Loucy (cell line): ENCODE measurements at regions not wholly inside any gene's neighbourhood (a gene's known extent, or its start where the extent isn't known, plus 50 kb on each side); places are given as distances from the start of the nearest gene placed in this dataset.

Experiments used
- H2AFZ ChIP-seq: fragments of 200-600 bp; sonication (generic); 2 replicates; pipeline ENCODE4 v1.6.0; 2016; ENCODE audit warnings: antibody characterized with exemption, mild to moderate bottlenecking, low read length, moderate library complexity
- H3F3A ChIP-seq: fragments of 200-600 bp; 2 replicates; pipeline ENCODE4 v1.6.0; 2016; ENCODE audit warnings: antibody characterized with exemption, low read depth, mild to moderate bottlenecking
- H3K27me3 ChIP-seq: fragments of 200-600 bp; sonication (generic); 2 replicates; pipeline ENCODE4 v1.6.1; 2014; ENCODE audit warnings: low read length, mild to moderate bottlenecking; ENCODE audit not compliant: insufficient read depth, poor library complexity, severe bottlenecking
- H3K36me3 ChIP-seq: fragments of 200-600 bp; sonication (generic); 2 replicates; pipeline ENCODE4 v1.6.1; 2016; ENCODE audit warnings: low read length; ENCODE audit not compliant: insufficient read depth
- H3K4me1 ChIP-seq: fragments of 200-600 bp; sonication (generic); 2 replicates; pipeline ENCODE4 v1.5.1; 2014; ENCODE audit warnings: low read length, mild to moderate bottlenecking; ENCODE audit not compliant: insufficient read depth, poor library complexity, severe bottlenecking
- H3K4me2 ChIP-seq: fragments of 200-600 bp; sonication (generic); 2 replicates; pipeline ENCODE4 v1.6.0; 2014; ENCODE audit warnings: antibody characterized with exemption, low read length, low read depth, mild to moderate bottlenecking; ENCODE audit not compliant: poor library complexity, severe bottlenecking
- H3K4me3 ChIP-seq: fragments of 200-600 bp; sonication (generic); 2 replicates; pipeline ENCODE4 v1.5.1; 2014; ENCODE audit warnings: low read length, mild to moderate bottlenecking, mixed read lengths; ENCODE audit not compliant: poor library complexity, severe bottlenecking
- H3K79me2 ChIP-seq: fragments of 200-600 bp; sonication (generic); 2 replicates; pipeline ENCODE4 v1.6.1; 2014; ENCODE audit warnings: low read length; ENCODE audit not compliant: insufficient read depth
- H3K9ac ChIP-seq: fragments of 200-600 bp; sonication (generic); 2 replicates; pipeline ENCODE4 v1.6.0; 2014; ENCODE audit warnings: mild to moderate bottlenecking, low read depth, low read length, moderate library complexity; ENCODE audit not compliant: poor library complexity, severe bottlenecking
- H3K9me2 ChIP-seq: fragments of 200-600 bp; sonication (generic); replicated peaks from 2 replicates; pipeline ENCODE4 v1.6.1; 2016; ENCODE audit warnings: low read depth, low read length, mixed read lengths
- H3K9me3 ChIP-seq: fragments of 200-600 bp; sonication (generic); 2 replicates; pipeline ENCODE4 v1.6.1; 2014; ENCODE audit warnings: mild to moderate bottlenecking, antibody characterized with exemption, low read length, low read depth; ENCODE audit not compliant: insufficient read depth
- H4K20me1 ChIP-seq: fragments of 200-600 bp; sonication (generic); 2 replicates; pipeline ENCODE4 v1.6.0; 2014; ENCODE audit warnings: antibody characterized with exemption, low read length, mild to moderate bottlenecking; ENCODE audit not compliant: insufficient read depth, poor library complexity, severe bottlenecking
- CTCF ChIP-seq: fragments of 200-600 bp; sonication (generic); conservative IDR thresholded peaks from 2 replicates; pipeline ENCODE4 v1.5.1; 2014; ENCODE audit warnings: mild to moderate bottlenecking, antibody characterized with exemption, low read length
- EZH2phosphoT487 ChIP-seq: fragments of 200-600 bp; IDR thresholded peaks from 2 replicates; pipeline ENCODE4 v1.6.1; 2018; ENCODE audit warnings: antibody characterized with exemption, mild to moderate bottlenecking, moderate library complexity, borderline replicate concordance

DNA sequence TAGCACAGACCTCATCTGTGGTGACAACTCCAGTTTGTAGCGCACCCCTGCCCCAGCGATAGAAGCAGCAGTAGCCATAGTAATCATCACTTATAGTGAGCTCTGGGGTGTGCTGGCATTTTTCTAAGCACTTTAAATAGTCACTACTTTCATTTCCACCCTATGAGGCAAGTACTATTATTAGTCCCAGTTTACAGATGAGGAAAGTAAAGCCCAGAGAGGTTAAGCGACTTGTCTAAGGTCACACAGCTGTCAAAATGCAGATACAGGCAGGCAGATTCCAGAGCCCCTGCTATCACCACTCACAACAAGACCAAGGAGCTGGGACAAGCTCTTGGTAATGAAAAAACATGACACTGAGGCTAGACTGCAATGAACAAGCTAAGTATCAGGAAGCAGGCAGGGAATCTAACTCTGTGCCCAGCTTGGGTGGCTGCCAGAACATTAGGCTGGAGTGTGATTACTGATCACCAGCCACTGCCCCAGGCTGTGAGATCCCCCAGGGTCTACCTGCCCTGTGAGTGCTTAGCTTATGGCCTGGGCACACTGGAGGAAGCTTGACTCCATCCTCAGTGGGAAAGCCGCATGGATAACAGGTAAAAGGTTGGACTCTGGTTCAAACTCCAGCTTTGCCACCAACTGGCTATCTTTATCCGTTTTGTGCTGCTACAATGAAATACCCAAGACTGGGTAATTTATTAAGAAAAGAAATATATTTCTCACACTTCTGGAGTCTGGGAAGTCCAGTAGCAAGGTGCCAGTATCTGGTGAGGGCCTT, 561.1 kb downstream of the MN1 start:
- Histone ChIP-seq H2AFZ (no peak overlapping the region), H3K9me2 (no peaks in the 10 kb centered on the region), H3K9me3 (no peaks in the 10 kb centered on the region), H3K9ac (no peak overlapping the region), H3F3A (no peaks in the 10 kb centered on the region), H3K27me3 (no peaks in the 10 kb centered on the region), H3K36me3 (no peaks in the 10 kb centered on the region), H3K4me3 (no peak overlapping the region), H3K79me2 (no peaks in the 10 kb centered on the region), H3K4me2 (no peak overlapping the region), H3K4me1 (no peaks in the 10 kb centered on the region), H4K20me1 (no peaks in the 10 kb centered on the region)
- TF ChIP-seq EZH2phosphoT487 (no peak), CTCF (no peak)

GRCh38 chr22:27241430-27242321, 559.9 kb downstream of the MN1 start:
- H3K9me2 ChIP-seq, result no peaks in the 10 kb centered on the region
- no peaks in the 10 kb centered on the region for H3K27me3 ChIP-seq
- H3K9me3 ChIP-seq, result no peaks in the 10 kb centered on the region
- no peak overlapping the region for H3K9ac ChIP-seq
- H3K4me1 ChIP-seq, result no peaks in the 10 kb centered on the region
- H3K36me3 ChIP-seq, result no peaks in the 10 kb centered on the region
- H3K79me2 ChIP-seq, result no peaks in the 10 kb centered on the region
- H2AFZ ChIP-seq, result no peak overlapping the region
- no peaks in the 10 kb centered on the region for H3F3A ChIP-seq
- no peaks in the 10 kb centered on the region for H4K20me1 ChIP-seq
- TF ChIP-seq CTCF, result no peak
- TF ChIP-seq EZH2phosphoT487, result no peak
- H3K4me3 ChIP-seq, result no peak overlapping the region
- H3K4me2 ChIP-seq, result no peak overlapping the region

DNA sequence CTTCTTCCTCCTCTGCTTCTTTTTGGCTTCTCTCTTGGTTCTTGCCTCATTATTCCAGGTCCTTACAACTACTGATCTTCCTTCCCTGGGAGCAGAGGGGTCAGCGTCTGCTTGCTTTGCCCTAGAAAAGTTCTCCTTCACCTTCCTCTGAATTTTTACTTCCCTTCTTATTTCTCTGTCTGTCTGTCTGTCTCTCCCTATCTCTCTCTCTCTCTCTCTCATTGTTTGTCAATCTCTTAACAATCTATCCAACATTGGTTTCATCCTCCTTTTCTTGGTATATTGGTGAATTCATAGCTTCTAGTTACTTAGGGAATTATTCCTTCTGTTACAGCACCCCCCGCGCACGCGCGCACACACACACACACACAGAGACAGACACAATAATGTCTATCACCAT, 559.1 kb downstream of the MN1 start:
- Histone ChIP-seq H3K79me2 (no peaks in the 10 kb centered on the region), H3K9me3 (no peaks in the 10 kb centered on the region), H3F3A (no peaks in the 10 kb centered on the region), H4K20me1 (no peaks in the 10 kb centered on the region), H3K27me3 (no peaks in the 10 kb centered on the region), H3K4me3 (no peak overlapping the region), H3K36me3 (no peaks in the 10 kb centered on the region), H3K9ac (no peak overlapping the region), H2AFZ (no peak overlapping the region), H3K4me2 (no peak overlapping the region), H3K4me1 (no peaks in the 10 kb centered on the region), H3K9me2 (no peaks in the 10 kb centered on the region)
- TF ChIP-seq CTCF (no peak), EZH2phosphoT487 (no peak)
